T47D (cell line): ENCODE measurements at regions not wholly inside any gene's neighbourhood (a gene's known extent, or its start where the extent isn't known, plus 50 kb on each side); places are given as distances from the start of the nearest gene placed in this dataset.
"Not testable (repeated sequence)": the region's sequence is repeated elsewhere in the genome, so short reads cannot be mapped to it uniquely, and the experiment has no call there.

Experiments
- DNase-seq, 2 experiments: peaks; one replicate each; pipeline versions ENCODE4 v3.0.0 to v3.0.0-alpha.2; 2011 to 2012; ENCODE audit warnings: low read depth in 1 of 2, low spot score in 1 of 2
- JUND ChIP-seq: IDR thresholded peaks from 2 replicates; pipeline ENCODE4 v1.6.1; 2012; ENCODE audit warnings: low read depth
- in situ Hi-C: cut with HindIII; loops from 2 replicates; pipeline ENCODE4 v1.10.0; 2016; ENCODE audit warnings: low sequenced_read_pairs, low pct_unique_long_range_greater_than_20kb

DNA sequence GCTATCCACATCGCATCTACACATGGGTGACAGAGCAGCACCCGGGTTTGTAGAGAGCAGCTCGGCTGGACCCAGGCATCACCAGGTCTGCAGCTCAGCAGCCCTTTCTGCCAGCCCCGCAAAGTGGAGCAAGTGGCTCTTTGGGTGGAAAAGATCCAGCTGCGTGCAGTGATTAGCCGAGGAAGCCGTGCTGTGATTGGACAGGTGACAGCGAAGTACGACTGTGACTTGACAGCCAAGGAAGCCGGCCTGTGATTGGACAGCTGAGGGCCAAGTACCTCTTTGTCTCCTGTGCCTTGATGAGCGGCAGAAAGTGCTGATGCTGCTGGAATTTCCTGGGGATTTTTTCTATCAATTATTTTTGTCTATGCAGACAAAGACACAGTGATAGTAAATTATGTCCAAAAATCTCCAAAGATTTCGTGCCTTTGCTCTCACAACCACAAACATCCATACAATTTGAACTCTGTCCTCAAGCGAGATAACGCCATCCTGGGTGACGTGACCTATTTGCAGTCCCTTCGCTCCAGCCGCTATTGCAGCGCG lies 62.3 kb upstream of the GPR31 start:
- no peak for TF ChIP-seq JUND
- in situ Hi-C loops: no loop called here
- DNase-seq: no peak

DNA sequence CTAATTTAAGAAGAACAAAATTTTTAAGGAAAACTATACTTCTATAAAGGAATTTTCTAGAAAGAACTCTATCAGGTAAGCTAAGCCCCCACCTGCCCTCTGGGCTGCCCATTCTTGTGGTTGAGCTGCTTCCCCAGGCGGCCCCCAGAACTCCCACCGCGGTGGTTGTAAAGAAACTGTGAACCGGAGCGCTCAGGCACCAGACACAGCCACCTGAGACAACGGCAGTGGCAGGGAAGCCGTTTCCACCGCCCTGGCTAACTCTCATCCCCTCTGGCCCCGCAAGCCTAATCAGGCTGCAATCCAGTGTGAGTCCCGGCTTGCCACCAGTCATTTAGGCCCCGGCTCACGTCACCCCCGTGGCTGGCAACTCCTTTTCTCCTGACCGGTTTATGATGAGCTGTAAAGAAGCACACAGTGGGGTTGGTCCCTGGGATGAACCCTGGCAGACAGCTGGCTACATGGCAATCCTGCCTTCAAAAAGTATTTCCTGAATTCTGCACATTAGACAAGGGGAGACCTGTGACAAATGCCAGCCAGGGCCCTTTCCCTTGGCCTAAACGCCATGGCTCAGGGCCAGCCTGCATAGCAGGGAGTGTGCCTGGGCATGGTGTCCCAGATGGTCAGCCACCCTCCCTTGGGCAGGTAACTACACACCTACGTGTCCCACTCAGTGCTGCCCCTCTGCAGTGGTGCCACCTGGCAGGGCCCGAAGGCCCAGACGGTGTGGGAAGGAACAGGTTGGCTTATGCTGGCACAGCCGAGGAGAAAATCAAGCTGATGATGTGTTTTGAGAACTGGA lies 63.8 kb upstream of the GPR31 start:
- in situ Hi-C loops: no loop called here
- no peak for DNase-seq
- TF ChIP-seq JUND: no peak

DNA sequence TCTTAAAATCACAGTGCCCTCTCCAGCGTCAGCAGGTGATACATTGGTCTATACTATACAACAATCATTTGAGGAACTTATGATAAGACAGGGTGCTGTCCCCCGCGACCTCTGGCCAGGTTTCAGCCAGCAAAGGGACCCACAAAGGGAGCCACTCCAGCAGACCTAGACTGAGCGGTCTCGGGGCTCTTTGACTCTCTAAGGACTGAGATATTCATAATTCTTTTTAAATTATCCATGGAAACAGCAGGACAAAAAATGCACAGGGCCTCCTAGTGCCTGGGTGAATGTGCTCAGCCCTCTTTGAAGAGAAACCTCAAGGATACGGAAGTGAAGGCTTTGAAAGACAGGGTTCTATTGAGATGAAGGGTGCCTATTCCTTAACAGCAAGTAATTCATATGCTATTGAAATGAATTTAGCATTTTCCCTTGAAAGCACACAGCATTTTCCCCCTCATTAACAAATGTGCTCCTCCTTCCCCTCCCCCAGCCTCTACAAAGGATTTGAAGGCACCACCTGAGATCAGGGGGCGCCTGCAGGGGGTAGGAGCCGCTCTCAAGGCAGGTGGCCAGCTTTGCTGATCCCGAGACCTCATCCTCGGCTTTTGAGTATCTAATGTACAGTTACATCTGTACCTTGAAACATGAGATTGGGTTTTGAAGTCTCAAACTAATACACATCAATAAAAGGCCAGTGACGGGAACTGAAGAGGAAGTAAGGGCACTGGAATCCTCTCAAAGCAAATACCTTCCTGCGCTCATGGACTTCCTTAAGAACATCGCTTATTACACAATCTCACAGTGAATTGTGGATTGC lies 65.3 kb upstream of the UNC93A start:
- DNase-seq: peak in 1 of 2 experiments; percentile 30
- in situ Hi-C loops: not testable (repeated sequence)

DNA sequence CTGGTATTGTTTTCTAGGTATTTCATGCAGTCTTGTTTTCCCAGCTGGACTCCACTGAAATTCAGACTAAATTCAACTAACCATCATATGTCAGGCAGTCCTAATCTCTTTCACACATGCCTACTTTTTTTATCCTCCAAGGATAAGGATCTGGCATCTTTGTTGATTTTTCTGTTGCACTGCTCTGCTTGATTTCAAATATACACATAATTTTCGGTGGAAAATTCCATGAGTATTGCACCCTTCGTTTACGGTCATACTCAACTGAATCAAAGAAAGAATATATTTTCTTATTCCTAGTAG lies 64.8 kb upstream of the UNC93A start:
- in situ Hi-C loops: no loop called here
- TF ChIP-seq JUND: no peak

DNA sequence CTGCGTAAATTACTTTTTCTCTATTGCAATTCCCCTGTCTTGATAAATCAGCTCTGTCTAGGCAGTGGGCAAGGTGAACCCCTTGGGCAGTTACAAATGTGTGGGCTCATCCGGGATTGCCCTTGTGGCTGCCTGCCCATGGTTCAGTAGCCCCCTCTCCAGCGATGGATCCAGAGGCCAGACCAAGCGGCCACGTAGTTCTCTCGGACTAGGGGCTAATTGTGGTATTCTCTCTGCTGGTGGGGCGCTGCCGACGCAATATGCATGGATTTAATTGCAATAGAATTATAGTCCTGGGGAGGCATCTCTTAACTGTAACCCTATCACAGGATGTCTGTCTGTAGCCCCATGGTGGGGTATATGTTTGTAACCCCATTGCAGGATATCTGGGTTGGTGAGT lies 64.3 kb upstream of the UNC93A start:
- no peak for TF ChIP-seq JUND

More for the DNA sequence above, 64.8 kb upstream of the UNC93A start:
- no peak for DNase-seq

DNA sequence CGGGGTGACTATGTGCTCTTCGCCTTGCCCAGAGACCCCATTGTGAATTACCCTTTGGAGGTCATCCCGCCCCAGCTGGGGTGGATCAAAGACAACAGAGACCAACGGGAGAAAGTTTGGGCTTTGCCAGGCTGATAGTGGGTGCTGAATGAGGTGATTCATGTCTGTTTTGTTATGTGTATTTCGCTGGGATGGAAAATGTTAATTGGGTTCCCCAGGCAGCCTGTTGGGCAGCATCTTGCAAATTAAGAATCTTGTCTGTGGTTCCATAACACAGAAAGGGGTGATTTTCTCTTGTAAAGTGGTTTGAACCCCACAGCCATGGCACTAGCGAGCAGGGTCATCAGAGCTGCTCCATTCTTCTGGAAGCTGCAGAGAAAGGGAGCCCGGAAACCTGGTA lies 63.1 kb upstream of the UNC93A start:
- no peak for TF ChIP-seq JUND
- no peak for DNase-seq

More for the DNA sequence above, 64.3 kb upstream of the UNC93A start:
- no peak for DNase-seq
- in situ Hi-C loops: no loop called here

DNA sequence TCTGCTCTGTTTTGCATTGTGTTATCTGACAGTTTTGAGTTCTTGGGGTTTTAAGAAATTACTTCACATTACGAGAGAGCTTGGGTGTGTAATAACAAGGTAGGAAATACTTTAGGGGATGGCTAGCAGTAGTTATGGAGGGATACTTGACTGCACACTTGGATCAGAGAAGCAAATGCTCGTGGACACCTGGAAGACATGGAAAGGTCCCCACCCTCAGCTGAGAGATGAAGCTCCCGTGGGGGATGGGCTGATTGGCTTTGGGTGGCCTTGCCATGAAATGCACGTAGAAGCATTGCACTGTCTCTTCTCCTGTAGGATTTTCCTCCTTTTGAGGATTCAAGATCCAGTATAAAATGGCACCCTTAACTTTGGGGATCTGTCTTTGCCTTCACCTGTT lies 61.5 kb upstream of the UNC93A start:
- in situ Hi-C loops: no loop called here
- DNase-seq: no peak
- no peak for TF ChIP-seq JUND

More for the DNA sequence above, 63.1 kb upstream of the UNC93A start:
- in situ Hi-C loops: no loop called here

DNA sequence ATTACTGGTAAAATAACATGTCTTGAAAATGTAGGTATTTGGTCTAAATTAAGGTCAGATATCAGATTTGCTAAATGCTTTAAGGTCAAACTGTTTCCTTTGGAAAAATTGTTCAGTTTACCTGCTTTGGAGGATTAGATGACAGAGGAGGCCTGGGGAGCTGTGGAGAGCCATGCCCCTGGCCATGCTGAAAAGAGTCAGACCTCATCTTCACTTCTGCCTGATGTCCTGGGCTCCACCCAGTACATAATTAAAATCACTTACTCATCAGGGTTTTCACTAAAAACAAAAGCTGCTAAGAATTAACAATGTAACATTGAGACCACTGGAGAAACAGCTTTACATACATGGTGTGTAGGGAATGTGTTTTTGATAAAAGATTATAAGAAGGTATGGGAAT lies 60.8 kb upstream of the UNC93A start:
- no peak for DNase-seq
- in situ Hi-C loops: no loop called here
- no peak for TF ChIP-seq JUND

DNA sequence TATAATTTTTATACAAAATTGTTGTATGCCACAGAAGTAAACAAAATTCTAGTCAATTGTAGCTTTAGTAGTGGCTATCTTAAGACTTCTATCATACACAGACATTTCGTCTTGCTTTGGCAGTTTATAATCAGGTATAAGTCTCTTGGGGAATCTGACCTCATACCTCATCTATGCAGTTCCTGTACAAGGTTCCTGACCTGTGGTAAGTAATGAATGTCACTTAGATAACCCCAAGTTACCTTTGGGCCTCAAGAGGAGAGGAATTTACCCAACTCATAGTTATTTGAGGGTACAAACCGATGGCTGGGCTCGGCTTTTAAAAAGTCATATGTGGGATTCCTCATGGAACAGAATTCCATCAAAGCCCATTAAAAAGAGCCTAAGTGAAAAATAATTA lies 58.8 kb upstream of the UNC93A start:
- no peak for TF ChIP-seq JUND
- in situ Hi-C loops: no loop called here
- no peak for DNase-seq

DNA sequence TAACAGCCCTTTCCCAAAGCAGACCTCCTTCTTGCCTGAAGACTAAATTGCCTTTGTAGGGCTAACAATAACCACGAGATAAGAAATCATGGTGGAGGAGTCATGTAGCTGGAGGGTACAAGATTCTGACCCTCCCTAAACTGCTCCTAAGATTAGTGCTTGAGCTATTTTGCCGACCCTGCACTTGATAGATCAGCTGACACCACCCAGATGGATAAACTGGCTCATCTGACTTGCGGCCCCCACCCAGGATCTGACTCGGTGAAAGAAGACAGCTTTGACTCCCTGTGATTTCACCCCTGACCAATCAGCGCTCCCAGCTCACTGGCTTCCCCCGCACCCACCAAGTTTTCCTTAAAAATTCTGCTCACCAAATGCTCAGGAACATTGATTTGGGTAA lies 57.6 kb upstream of the UNC93A start:
- TF ChIP-seq JUND: no peak
- DNase-seq: no peak
- in situ Hi-C loops: no loop called here

DNA sequence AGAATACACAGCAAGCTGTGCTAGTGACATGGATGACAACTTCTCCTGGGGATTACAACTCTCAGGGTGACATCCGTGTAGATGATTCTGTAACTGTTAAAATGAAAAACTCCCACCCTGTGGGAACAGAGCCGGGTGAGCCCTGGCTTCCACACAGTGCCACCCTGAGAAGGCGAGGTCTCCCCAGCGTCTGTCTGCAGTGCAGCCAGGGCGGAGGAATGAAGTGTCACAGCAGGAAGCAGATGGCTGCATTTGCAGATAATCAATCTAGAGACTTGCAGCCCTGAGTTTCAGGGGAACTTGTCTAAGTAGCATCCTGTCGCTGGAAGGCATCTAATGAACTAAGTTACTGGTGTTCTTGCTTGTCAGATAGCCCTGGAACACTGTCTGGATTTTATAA lies 56.5 kb upstream of the UNC93A start:
- DNase-seq, in situ Hi-C loops: not testable (repeated sequence)

DNA sequence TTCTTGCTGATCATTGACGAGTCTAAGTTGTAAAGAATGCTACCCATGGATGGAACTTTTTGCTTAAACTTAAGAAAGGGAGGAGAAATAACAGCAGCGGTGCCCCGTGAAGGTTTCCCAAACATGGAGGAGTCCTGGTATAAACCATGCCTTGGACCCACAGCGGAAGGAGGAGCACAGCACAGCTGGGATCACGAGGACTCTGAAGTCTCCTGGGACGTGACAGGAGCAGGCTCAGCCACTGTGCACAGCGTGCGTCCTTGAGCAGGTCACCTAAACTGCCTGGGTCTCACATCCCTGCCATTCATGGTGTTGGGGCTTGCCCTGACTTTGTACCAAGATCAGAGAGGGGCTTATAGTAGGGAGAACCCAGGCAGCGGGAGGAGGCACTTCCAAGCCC lies 56.1 kb upstream of the UNC93A start:
- no peak for DNase-seq
- in situ Hi-C loops: no loop called here
- no peak for TF ChIP-seq JUND
